Esophagus squamous epithelium (tissue), 4 donors: ENCODE measurements at regions not wholly inside any gene's neighbourhood (a gene's known extent, or its start where the extent isn't known, plus 50 kb on each side); places are given as distances from the start of the nearest gene placed in this dataset.

Source experiments
- CTCF ChIP-seq, 6 experiments: fragments of 450-650 bp in 4 of 6; fragments of 200-600 bp in 2 of 6; sonication (generic) in 2 of 6; IDR thresholded peaks; one replicate each; pipeline ENCODE4 v1.5.1; 2016 to 2019; ENCODE audit warnings: antibody characterized with exemption in 6 of 6, mild to moderate bottlenecking in 4 of 6, moderate library complexity in 4 of 6
- POLR2A ChIP-seq, 4 donors: fragments of 450-650 bp; IDR thresholded peaks; one replicate each; pipeline ENCODE4 v1.6.1; 2017; ENCODE audit warnings: antibody characterized with exemption in 4 of 4, mild to moderate bottlenecking in 4 of 4, moderate library complexity in 3 of 4

- TF ChIP-seq CTCF (IDR thresholded peaks at IDR 0.05), result no peak
- no peak for TF ChIP-seq POLR2A (IDR thresholded peaks at IDR 0.05)
Measured at GRCh38 chr11:90908074-90908473, 685.2 kb upstream of the CHORDC1 start.
